ENCODE measurements at regions not wholly inside any gene's neighbourhood (a gene's known extent, or its start where the extent isn't known, plus 50 kb on each side); places are given as distances from the start of the nearest gene placed in this dataset.

DNA sequence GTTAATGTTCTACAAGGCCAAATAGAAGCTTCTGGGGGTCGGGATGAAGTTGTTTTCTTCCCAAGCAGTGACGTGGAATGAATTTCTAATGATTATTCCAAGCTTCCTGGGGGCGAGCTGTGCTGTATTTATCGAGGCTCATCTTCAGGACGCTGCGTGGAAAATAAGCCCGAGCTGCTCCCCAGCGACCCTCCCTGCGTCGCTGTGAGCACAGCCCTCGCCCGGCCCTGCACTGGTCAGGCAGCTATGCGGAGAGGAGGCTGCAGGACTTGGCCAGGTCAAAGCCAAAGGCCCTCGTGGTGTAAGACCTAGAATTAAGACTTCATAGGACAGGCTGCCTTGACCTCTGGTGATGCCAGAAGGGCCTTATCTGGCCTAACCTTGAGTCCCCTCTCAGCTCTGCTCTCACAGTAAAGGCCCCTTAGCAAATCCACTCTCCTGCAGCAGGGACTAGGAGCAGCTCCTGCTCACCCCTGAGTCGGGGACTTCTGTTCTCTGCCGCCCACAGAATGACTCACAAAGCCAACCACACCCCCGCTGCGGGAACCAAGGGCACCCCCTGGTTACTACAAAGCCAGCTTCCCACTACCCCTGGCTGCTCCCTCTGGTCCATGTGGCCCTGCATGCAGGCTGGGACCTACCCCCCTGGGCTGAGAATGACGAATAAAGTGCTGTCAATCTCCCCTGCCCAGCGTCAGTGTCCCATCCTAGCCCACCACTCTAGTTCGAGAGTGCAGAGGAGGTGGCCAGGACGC lies 501.6 kb downstream of the TCERG1L start:
- H3K9me3 Mint-ChIP-seq, result no peaks in the 10 kb centered on the region
- DNase-seq (no peak), ATAC-seq (peak; percentile 7)
- H3K4me3 Mint-ChIP-seq, result no peak overlapping the region
- H3K27ac Mint-ChIP-seq, result no peak overlapping the region
- H3K27me3 Mint-ChIP-seq, result peaks cover 2% of the 10 kb centered on the region
- no peaks in the 10 kb centered on the region for H3K36me3 Mint-ChIP-seq (ENCODE audit: low read depth)
- no peaks in the 10 kb centered on the region for H3K4me1 Mint-ChIP-seq

DNA sequence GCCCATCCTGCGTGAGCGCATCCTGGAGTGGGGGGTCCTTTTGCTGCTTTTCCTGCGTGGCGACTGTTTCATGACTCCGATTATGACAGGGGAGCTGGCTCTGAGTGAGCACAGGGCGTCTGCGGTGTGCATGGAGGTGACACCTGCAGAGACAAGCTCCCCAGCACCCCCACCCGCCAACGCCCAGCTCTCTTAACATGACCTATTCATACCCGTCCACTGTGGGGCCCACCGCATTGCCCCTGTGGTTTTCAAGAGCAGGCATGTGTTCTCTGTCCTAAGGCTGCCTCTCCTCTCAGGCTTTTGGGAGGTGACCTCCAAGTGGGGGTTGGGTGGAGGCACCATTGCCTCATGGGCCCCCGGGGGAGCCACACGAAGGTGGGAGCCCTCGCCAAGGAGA lies 500.7 kb downstream of the TCERG1L start:
- no peak for DNase-seq
- Mint-ChIP-seq H3K36me3 (ENCODE audit: low read depth) (no peaks in the 10 kb centered on the region), H3K9me3 (no peaks in the 10 kb centered on the region), H3K4me3 (no peak overlapping the region), H3K4me1 (no peaks in the 10 kb centered on the region), H3K27ac (no peak overlapping the region), H3K27me3 (peaks cover 2% of the 10 kb centered on the region)
- ATAC-seq, result no peak

DNA sequence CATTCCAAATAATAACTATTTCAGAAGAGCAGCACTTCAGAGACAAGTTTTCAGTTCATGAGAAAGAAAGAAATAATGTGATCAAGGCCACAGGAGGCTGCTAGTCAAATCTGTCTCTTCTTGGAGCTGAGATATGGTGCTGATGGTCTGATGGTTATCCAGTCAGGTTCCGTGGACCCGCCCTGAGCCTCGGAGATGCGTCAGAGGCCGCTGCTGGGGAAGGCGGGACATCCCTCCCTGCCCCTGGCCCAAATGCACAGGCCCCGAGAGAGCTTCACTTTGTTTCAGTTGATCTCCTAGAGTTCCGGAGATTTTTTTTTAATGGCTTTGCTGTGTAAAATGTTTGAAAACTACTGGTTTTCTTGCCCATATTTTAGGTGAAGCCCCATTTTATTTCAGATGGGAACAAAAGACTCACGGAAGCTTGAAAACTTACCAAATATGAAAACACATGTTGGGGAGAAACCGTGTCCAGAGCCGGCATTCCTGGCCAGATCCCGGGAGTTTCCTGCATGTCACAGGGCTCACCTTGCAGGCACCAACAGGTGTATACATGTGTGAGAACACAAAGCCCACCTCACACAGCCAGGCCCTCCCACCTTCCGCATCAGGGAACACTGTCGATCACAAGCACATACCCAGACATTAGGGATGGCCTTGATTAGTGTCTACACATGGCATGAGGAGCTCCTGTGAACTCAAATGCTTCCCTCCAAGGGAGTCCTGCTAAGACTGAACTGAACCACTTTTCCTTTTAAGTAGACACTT lies 499.0 kb downstream of the TCERG1L start:
- Mint-ChIP-seq H3K9me3 (no peaks in the 10 kb centered on the region), H3K27ac (no peak overlapping the region), H3K4me3 (no peak overlapping the region), H3K36me3 (ENCODE audit: low read depth) (no peaks in the 10 kb centered on the region), H3K4me1 (no peaks in the 10 kb centered on the region), H3K27me3 (peaks cover 2% of the 10 kb centered on the region)
- no peak for ATAC-seq
- no peak for DNase-seq

DNA sequence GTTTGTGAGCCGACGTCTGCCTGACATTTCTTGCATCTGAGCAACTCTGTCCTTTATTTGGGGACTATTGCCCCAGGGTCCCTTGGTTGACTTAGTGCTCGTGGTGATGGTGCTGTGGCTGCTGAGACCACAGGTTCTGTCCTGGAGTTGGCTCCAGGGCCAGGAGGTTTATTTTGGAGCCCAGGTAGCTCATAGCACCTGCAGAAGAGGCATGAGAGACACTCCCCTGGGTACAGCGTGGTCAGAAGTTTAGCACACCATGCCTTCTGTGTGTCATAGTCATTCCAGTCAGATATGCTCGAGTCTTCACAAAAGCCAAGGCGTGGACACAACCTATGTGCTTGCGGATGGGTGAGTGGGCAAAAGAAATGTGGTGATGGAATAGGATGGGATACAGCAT lies 496.9 kb downstream of the TCERG1L start:
- no peak overlapping the region for H3K4me3 Mint-ChIP-seq
- ATAC-seq, result no peak
- H3K9me3 Mint-ChIP-seq, result peaks cover 9% of the 10 kb centered on the region
- H3K27me3 Mint-ChIP-seq, result no peaks in the 10 kb centered on the region
- H3K27ac Mint-ChIP-seq, result no peak overlapping the region
- no peak for DNase-seq
- H3K4me1 Mint-ChIP-seq, result no peaks in the 10 kb centered on the region
- H3K36me3 Mint-ChIP-seq (ENCODE audit: low read depth), result no peaks in the 10 kb centered on the region

DNA sequence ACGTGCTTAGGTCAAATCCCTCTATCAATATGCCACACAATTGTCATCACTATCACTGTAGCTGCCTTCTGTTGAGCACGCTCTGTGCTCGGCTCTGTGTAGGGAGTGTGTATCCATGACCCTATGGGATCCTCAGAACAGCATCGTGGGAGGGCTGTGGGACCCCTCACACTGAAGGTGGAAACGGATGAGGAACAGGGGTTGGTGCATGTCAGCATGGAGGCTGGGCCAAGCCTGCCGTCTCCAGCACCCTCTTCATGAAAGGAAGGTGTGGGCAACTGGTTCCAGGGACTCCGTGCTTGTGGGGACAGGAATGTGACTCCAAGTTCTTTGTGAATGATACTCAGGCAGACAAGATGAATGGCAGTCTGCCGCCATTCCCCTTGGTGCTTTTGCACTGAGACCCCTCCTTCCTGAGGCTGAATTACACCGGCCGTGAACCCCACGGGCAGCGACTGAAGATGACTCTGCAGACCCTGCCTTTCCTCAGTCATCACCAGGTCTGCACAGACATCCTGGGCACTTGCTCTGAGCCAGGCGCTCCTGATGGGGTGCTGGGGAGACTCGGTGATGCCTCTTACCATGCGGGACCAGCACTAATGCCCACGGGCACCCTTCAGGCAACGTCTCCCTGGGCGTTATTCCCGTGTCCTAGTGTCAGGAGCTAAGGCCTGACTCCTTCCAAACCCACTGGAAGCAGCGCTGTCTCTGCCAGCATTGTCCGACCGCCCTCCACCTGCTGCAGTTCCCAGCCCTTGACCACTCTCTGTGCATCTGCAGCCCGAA lies 495.2 kb downstream of the TCERG1L start:
- Mint-ChIP-seq H3K9me3 (peaks cover 9% of the 10 kb centered on the region), H3K27ac (no peak overlapping the region), H3K27me3 (no peaks in the 10 kb centered on the region), H3K36me3 (ENCODE audit: low read depth) (no peaks in the 10 kb centered on the region), H3K4me1 (no peaks in the 10 kb centered on the region), H3K4me3 (no peak overlapping the region)
- ATAC-seq (no peak), DNase-seq (no peak)

DNA sequence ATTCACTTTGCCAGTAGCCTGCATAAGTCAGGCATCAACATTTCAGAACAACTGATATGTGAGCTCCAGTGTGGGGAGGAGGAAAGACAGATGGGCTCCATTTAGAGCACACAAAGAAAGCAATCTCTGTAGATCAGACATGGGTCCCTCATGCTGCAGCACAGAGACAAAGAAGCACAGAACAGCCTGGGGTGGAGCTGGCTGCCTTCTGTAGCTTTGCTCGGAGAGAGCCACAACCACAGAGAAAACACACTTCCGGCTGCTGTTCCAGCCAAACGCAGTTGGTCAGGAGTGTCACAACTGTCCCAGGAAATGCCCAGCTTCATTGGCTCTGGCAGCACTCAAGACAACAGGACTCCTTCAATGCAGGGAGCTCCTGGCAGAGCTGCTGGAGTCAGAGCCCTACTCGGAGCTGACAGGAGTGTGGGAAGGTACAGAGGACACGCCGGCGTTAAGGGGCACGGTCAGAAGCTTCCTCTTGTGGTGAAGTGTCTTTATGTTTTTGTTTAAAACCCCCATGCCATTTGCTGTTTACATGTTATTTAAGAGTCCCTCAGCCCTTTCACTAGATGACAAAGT lies 494.4 kb downstream of the TCERG1L start:
- no peak for DNase-seq
- Mint-ChIP-seq H3K4me1 (no peaks in the 10 kb centered on the region), H3K4me3 (no peak overlapping the region), H3K9me3 (peaks cover 9% of the 10 kb centered on the region), H3K36me3 (ENCODE audit: low read depth) (no peaks in the 10 kb centered on the region), H3K27me3 (no peaks in the 10 kb centered on the region), H3K27ac (no peak overlapping the region)
- no peak for ATAC-seq

DNA sequence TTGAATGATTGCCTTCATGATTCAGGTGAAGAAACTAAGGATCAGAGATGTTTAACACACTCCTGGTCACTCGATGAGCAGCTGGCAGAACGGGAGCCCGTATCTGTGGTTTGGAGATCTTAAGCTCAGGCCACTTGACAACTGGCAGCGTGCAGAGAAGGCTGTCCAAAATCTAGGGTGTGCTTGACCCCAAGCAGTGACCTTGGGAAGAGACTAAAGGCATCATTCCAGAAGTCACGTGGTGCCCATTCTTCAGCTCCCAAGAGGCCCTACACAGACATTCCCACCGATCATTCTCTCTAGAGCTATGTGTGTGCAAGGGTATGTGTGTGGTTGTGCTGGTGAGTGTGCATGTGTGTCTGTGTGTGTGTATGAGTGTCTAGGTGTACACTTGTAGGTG lies 493.8 kb downstream of the TCERG1L start:
- Mint-ChIP-seq H3K27me3 (no peaks in the 10 kb centered on the region), H3K4me1 (no peaks in the 10 kb centered on the region), H3K36me3 (ENCODE audit: low read depth) (no peaks in the 10 kb centered on the region), H3K27ac (no peak overlapping the region), H3K4me3 (no peak overlapping the region), H3K9me3 (peaks cover 9% of the 10 kb centered on the region)
- DNase-seq (no peak), ATAC-seq (no peak)

DNA sequence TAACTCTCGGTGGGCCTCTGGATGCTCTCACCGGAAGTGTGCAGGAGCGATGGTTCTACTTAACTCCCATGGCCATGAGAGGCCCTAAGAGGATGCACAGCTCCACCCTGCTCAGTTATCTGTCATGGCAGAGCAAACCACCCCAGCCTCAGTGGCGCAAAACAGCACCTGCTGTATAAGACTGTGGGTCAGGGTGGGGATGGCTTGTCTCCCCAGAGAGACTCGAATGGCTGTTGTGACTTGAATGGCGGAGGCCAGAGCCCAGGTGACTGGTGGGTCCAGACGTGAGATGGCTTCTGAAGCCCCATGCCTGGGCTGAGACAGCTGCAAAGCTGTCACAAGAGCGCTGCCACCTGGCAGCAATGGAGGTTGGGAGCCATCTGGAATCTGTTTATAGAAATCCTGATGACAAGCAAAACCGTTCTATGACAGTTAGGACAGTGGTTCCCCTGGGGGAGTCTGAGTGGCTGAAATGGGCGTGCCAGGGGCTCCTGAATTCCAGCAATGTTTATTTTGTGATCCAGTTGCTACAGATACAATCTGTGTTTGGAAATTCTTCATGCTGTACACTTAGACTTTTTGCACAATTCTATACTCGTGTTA lies 490.5 kb downstream of the TCERG1L start:
- Mint-ChIP-seq H3K27ac (no peak overlapping the region), H3K36me3 (ENCODE audit: low read depth) (no peaks in the 10 kb centered on the region), H3K4me1 (no peaks in the 10 kb centered on the region), H3K27me3 (peaks cover 3% of the 10 kb centered on the region), H3K4me3 (no peak overlapping the region), H3K9me3 (peaks cover 21% of the 10 kb centered on the region)
- DNase-seq (no peak), ATAC-seq (no peak)

DNA sequence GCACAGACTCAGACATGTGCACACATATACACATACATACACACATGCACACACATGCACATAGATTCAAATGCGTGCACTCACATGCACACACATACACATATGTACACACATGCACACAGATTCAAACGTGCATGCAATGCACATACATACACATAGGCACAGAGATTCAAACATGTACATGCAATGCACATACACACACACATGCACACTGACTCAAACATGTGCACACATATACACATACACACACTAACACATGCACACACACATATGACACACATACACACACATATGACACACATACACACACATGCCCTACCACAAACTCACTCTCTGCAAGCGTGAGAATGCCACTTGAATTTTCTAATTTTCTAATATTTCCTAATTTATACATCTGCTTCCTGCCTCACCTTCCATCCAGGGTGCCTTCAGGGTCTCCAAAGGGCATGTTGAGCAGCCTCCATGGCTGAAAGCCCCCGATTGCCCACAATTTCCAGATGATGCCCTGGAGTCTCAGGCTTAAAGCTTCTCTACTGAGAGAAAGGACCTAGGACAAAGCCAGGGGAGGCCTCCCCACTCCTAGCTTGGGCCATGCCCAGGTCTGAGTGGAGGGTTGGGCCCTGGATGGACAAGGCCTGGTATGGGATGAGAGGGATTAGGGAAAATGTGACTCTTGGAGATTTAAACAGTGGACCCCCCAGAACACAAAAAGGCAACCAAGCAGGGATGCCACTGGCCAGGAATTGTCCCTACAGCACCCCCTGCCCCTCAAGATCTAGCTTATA lies 487.1 kb downstream of the TCERG1L start:
- H3K36me3 Mint-ChIP-seq (ENCODE audit: low read depth), result no peaks in the 10 kb centered on the region
- no peak for ATAC-seq
- DNase-seq, result no peak
- H3K4me3 Mint-ChIP-seq, result no peak overlapping the region
- peaks cover 3% of the 10 kb centered on the region for H3K27me3 Mint-ChIP-seq
- no peak overlapping the region for H3K27ac Mint-ChIP-seq
- H3K4me1 Mint-ChIP-seq, result no peaks in the 10 kb centered on the region
- peaks cover 28% of the 10 kb centered on the region for H3K9me3 Mint-ChIP-seq

DNA sequence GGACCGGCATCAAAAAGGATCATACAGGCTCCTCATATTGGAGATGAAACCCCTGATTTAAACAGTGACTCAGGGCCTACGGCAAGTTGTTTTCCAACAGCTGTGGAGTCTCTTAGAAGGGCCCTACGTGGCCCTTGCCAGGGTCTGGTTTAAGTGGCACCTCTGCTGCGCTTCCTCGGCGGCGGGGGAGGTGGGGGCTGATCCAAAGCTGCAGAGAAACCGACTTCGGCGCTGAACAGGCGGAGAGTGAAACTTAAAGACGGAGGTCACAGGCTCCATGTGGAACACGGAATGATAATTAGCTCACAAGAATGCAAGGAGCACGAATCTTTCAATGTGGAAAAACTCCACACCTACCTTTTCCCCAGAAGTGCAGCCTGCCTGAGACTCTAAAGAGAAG lies 477.9 kb downstream of the TCERG1L start:
- H3K9me3 Mint-ChIP-seq, result no peaks in the 10 kb centered on the region
- no peaks in the 10 kb centered on the region for H3K36me3 Mint-ChIP-seq (ENCODE audit: low read depth)
- H3K4me1 Mint-ChIP-seq, result no peaks in the 10 kb centered on the region
- no peak for DNase-seq
- no peak overlapping the region for H3K4me3 Mint-ChIP-seq
- H3K27ac Mint-ChIP-seq, result no peak overlapping the region
- ATAC-seq, result no peak
- no peaks in the 10 kb centered on the region for H3K27me3 Mint-ChIP-seq

DNA sequence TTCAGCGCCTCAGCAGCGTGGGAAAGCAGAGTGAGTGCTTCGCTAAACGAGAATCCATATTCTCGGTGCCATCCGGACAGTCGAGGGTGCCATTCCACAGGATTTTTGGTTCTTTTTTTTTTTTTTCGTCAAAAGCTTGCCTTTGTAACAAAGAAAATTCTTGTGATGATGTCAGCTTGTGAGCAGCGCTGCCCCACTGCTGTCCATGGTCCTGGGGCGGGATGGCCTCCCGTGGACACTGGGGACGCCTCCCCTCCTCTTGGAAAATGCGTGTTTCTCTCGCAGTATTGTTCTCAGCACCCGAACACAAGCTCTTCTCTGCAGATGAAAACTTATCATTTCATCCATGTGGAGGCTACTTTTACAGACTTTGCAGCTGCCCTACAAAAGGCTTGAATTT lies 477.4 kb downstream of the TCERG1L start:
- Mint-ChIP-seq H3K9me3 (no peaks in the 10 kb centered on the region), H3K4me1 (no peaks in the 10 kb centered on the region), H3K27ac (no peak overlapping the region), H3K4me3 (no peak overlapping the region), H3K27me3 (no peaks in the 10 kb centered on the region), H3K36me3 (ENCODE audit: low read depth) (no peaks in the 10 kb centered on the region)
- ATAC-seq (no peak), DNase-seq (no peak)

DNA sequence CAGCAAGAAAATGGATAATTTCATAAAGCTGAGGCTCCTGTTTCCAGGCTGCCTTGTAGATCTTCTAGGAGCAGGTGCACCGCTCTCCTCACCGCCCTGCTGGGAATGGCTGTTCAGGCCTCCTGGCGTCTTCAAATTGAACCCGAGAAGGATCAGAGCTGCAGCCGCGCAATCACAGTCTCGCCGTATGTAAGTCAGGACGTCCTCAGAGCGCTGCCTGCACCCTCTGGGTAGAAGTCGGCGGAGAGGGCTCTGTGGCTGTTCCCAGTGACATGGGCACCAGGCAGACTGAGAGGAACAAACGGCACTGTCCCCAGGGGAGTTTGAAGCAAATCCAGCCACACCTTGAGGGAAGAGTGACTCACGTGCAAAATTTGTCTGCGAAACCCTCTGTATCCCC lies 476.9 kb downstream of the TCERG1L start:
- no peaks in the 10 kb centered on the region for H3K27me3 Mint-ChIP-seq
- no peak for DNase-seq
- H3K4me3 Mint-ChIP-seq, result no peak overlapping the region
- no peak overlapping the region for H3K27ac Mint-ChIP-seq
- H3K36me3 Mint-ChIP-seq (ENCODE audit: low read depth), result no peaks in the 10 kb centered on the region
- no peaks in the 10 kb centered on the region for H3K4me1 Mint-ChIP-seq
- no peaks in the 10 kb centered on the region for H3K9me3 Mint-ChIP-seq
- no peak for ATAC-seq

DNA sequence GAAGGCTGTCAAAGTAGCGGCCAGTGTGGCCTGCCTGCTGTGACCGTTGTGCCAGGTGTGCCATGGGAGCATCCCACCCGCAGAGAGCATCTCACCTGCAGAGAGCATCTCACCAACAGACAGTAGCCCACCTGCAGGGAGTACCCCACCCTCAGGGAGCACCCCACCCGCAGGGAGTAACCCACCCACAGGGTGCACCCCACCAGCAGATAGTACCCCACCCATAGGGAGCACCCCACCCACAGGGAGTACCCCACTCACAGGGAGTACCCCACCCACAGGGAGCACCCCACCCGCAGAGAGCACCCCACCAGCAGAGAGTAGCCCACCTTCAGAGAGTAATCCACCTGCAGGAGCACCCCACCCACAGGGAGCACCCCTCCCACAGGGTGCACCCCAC lies 476.5 kb downstream of the TCERG1L start:
- H3K9me3 Mint-ChIP-seq, result no peaks in the 10 kb centered on the region
- ATAC-seq (no peak), DNase-seq (no peak)
- no peaks in the 10 kb centered on the region for H3K4me1 Mint-ChIP-seq
- no peaks in the 10 kb centered on the region for H3K36me3 Mint-ChIP-seq (ENCODE audit: low read depth)
- no peaks in the 10 kb centered on the region for H3K27me3 Mint-ChIP-seq
- H3K27ac Mint-ChIP-seq, result no peak overlapping the region
- H3K4me3 Mint-ChIP-seq, result no peak overlapping the region

DNA sequence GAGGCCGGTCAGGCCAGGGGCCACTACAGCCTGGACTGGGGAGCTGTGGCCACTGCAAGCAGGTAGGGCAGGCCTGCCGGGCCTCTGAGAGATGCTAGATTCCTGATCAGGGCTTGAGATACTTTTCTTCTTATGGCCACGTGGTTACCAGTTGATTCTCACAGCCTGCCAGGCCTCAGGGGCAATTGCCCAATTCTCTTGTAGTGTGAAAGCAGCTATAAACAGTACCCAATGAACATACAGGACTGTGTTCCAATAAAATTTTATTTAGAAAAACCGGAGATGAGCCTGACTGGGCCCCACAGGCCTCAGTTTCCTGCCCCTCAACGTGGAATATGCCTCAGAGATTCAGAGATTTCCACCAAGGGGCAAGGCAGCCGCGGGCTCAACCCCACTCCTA lies 475.2 kb downstream of the TCERG1L start:
- DNase-seq (no peak), ATAC-seq (no peak)
- Mint-ChIP-seq H3K9me3 (no peaks in the 10 kb centered on the region), H3K4me3 (no peak overlapping the region), H3K27ac (no peak overlapping the region), H3K4me1 (no peaks in the 10 kb centered on the region), H3K36me3 (ENCODE audit: low read depth) (no peaks in the 10 kb centered on the region), H3K27me3 (peaks cover 2% of the 10 kb centered on the region)
